GM18868 (cell line): ENCODE measurements at regions not wholly inside any gene's neighbourhood (a gene's known extent, or its start where the extent isn't known, plus 50 kb on each side); places are given as distances from the start of the nearest gene placed in this dataset.
A peak's percentile ranks its signal among the peaks of the same experiment; 100 is the strongest.

Source experiments
- ATAC-seq: cut with Tn5 transposase; IDR thresholded peaks from one replicate; pipeline ENCODE4 v1.9.1; 2021; ENCODE audit warnings: mild to moderate bottlenecking, moderate library complexity; ENCODE audit not compliant: unreplicated experiment

- no peak for ATAC-seq
Measured at GRCh38 chr2:7574385-7574784, 657.2 kb downstream of the RNF144A start.

- no peak for ATAC-seq
Measured at GRCh38 chr2:7577769-7578168, 660.6 kb downstream of the RNF144A start.

- no peak for ATAC-seq
Measured at GRCh38 chr2:7584017-7584416, 666.8 kb downstream of the RNF144A start.

- no peak for ATAC-seq
Measured at GRCh38 chr2:7586898-7587297, 669.7 kb downstream of the RNF144A start.

GRCh38 chr2:7588295-7588694 lies 671.1 kb downstream of the RNF144A start:
- ATAC-seq = no peak

- ATAC-seq = no peak
Measured at GRCh38 chr2:7592618-7593140, 675.5 kb downstream of the RNF144A start.

GRCh38 chr2:7593360-7593759 lies 676.1 kb downstream of the RNF144A start:
- no peak for ATAC-seq

- no peak for ATAC-seq
Measured at GRCh38 chr2:7594211-7594610, 677.0 kb downstream of the RNF144A start.

GRCh38 chr2:7595206-7595605 lies 678.0 kb downstream of the RNF144A start:
- ATAC-seq = no peak

- no peak for ATAC-seq
Measured at GRCh38 chr2:7598402-7598801, 681.2 kb downstream of the RNF144A start.

- ATAC-seq = no peak
Measured at GRCh38 chr2:7599462-7600258, 682.4 kb downstream of the RNF144A start.

- no peak for ATAC-seq
Measured at GRCh38 chr2:7601990-7602389, 684.8 kb downstream of the RNF144A start.

GRCh38 chr2:7604456-7604855 lies 687.2 kb downstream of the RNF144A start:
- no peak for ATAC-seq

- no peak for ATAC-seq
Measured at GRCh38 chr2:7607441-7608173, 690.4 kb downstream of the RNF144A start.

- peak; percentile 50 for ATAC-seq
Measured at GRCh38 chr2:7609556-7609955, 692.3 kb downstream of the RNF144A start.

- peak; percentile 56 for ATAC-seq
Measured at GRCh38 chr2:7609974-7610373, 692.8 kb downstream of the RNF144A start.

GRCh38 chr2:7611750-7612149 lies 694.5 kb downstream of the RNF144A start:
- no peak for ATAC-seq

GRCh38 chr2:7612969-7613368 lies 695.8 kb downstream of the RNF144A start:
- ATAC-seq = no peak

- ATAC-seq = no peak
Measured at GRCh38 chr2:7613831-7614230, 696.6 kb downstream of the RNF144A start.

GRCh38 chr2:7618031-7618430 lies 700.8 kb downstream of the RNF144A start:
- ATAC-seq = no peak

GRCh38 chr2:7619203-7619970 lies 702.2 kb downstream of the RNF144A start:
- no peak for ATAC-seq
